Activated CD4-positive, alpha-beta T cell treated with anti-CD3 and anti-CD28 coated beads for 48 hours (primary cell): ENCODE measurements at regions not wholly inside any gene's neighbourhood (a gene's known extent, or its start where the extent isn't known, plus 50 kb on each side); places are given as distances from the start of the nearest gene placed in this dataset.

Experiments
- DNase-seq: peaks from one replicate; pipeline ENCODE4 v3.0.0-alpha.2; 2020

GRCh38 chr12:22916241-22916640, 291.3 kb downstream of the ETNK1 start:
- no peak for DNase-seq

- no peak for DNase-seq
Measured at GRCh38 chr12:22916815-22917214, 291.8 kb downstream of the ETNK1 start.

- DNase-seq, result no peak
Measured at GRCh38 chr12:22919883-22920282, 294.9 kb downstream of the ETNK1 start.

- no peak for DNase-seq
Measured at GRCh38 chr12:22923768-22924167, 298.8 kb downstream of the ETNK1 start.

GRCh38 chr12:22924391-22924790, 299.4 kb downstream of the ETNK1 start:
- no peak for DNase-seq

GRCh38 chr12:22925623-22926022, 300.7 kb downstream of the ETNK1 start:
- no peak for DNase-seq

- DNase-seq, result no peak
Measured at GRCh38 chr12:22932431-22932830, 307.5 kb downstream of the ETNK1 start.

- DNase-seq, result no peak
Measured at GRCh38 chr12:22935090-22935489, 310.1 kb downstream of the ETNK1 start.

- no peak for DNase-seq
Measured at GRCh38 chr12:22935501-22935900, 310.5 kb downstream of the ETNK1 start.

GRCh38 chr12:22938323-22938722, 313.4 kb downstream of the ETNK1 start:
- DNase-seq, result no peak

GRCh38 chr12:22951206-22951605, 326.2 kb downstream of the ETNK1 start:
- no peak for DNase-seq

GRCh38 chr12:22956690-22957089, 331.7 kb downstream of the ETNK1 start:
- DNase-seq, result no peak

GRCh38 chr12:22967171-22967570, 342.2 kb downstream of the ETNK1 start:
- no peak for DNase-seq

- no peak for DNase-seq
Measured at GRCh38 chr12:22969521-22969920, 344.6 kb downstream of the ETNK1 start.

- DNase-seq, result no peak
Measured at GRCh38 chr12:22971247-22971646, 346.3 kb downstream of the ETNK1 start.

- no peak for DNase-seq
Measured at GRCh38 chr12:22971701-22972191, 346.8 kb downstream of the ETNK1 start.

- DNase-seq, result no peak
Measured at GRCh38 chr12:22974865-22975264, 349.9 kb downstream of the ETNK1 start.

- DNase-seq, result no peak
Measured at GRCh38 chr12:22978962-22979361, 354.0 kb downstream of the ETNK1 start.

GRCh38 chr12:22979854-22980469, 355.0 kb downstream of the ETNK1 start:
- DNase-seq, result no peak

- no peak for DNase-seq
Measured at GRCh38 chr12:22981711-22982110, 356.7 kb downstream of the ETNK1 start.

- DNase-seq, result no peak
Measured at GRCh38 chr12:22982635-22983034, 357.7 kb downstream of the ETNK1 start.

- DNase-seq, result no peak
Measured at GRCh38 chr12:22986997-22987396, 362.0 kb downstream of the ETNK1 start.

- no peak for DNase-seq
Measured at GRCh38 chr12:22990501-22990900, 365.5 kb downstream of the ETNK1 start.

GRCh38 chr12:22991250-22991844, 366.4 kb downstream of the ETNK1 start:
- DNase-seq, result no peak
